ENCODE measurements at regions not wholly inside any gene's neighbourhood (a gene's known extent, or its start where the extent isn't known, plus 50 kb on each side); places are given as distances from the start of the nearest gene placed in this dataset.

GRCh38 chr5:3845230-3845629 lies 249.6 kb downstream of the IRX1 start:
- intact Hi-C loops (cut with DNase I): no loop called here
- Histone ChIP-seq H3K27me3 (no peaks in the 10 kb centered on the region), H3K36me3 (no peaks in the 10 kb centered on the region), H3K9ac (ENCODE audit: low read depth in 2 of 2, low read length in 2 of 2) (no peak overlapping the region), H3K9me3 (no peaks in the 10 kb centered on the region), H3K4me3 (no peak overlapping the region), H3K4me1 (no peaks in the 10 kb centered on the region), H3K27ac (no peak overlapping the region)
- DNase-seq: no peak
- no peak for TF ChIP-seq CTCF (IDR thresholded peaks at IDR 0.05)

GRCh38 chr5:3852161-3852916 lies 256.7 kb downstream of the IRX1 start:
- Histone ChIP-seq H3K4me3 (no peak overlapping the region), H3K9ac (ENCODE audit: low read depth in 2 of 2, low read length in 2 of 2) (no peak overlapping the region), H3K36me3 (no peaks in the 10 kb centered on the region), H3K9me3 (no peaks in the 10 kb centered on the region), H3K27ac (no peak overlapping the region), H3K27me3 (no peaks in the 10 kb centered on the region), H3K4me1 (no peaks in the 10 kb centered on the region)
- no peak for TF ChIP-seq CTCF (IDR thresholded peaks at IDR 0.05)
- intact Hi-C loops (cut with DNase I): no loop called here
- no peak for DNase-seq

- Histone ChIP-seq H3K27ac (no peak overlapping the region), H3K27me3 (no peaks in the 10 kb centered on the region), H3K4me1 (no peaks in the 10 kb centered on the region), H3K9ac (ENCODE audit: low read depth in 2 of 2, low read length in 2 of 2) (no peak overlapping the region), H3K9me3 (no peaks in the 10 kb centered on the region), H3K36me3 (no peaks in the 10 kb centered on the region), H3K4me3 (no peak overlapping the region)
- DNase-seq: no peak
- no peak for TF ChIP-seq CTCF (IDR thresholded peaks at IDR 0.05)
- intact Hi-C loops (cut with DNase I): no loop called here
These were observed 257.7 kb downstream of the IRX1 start for GRCh38 chr5:3853362-3853761.

GRCh38 chr5:3854188-3854821 lies 258.7 kb downstream of the IRX1 start:
- no peak overlapping the region for H3K27ac ChIP-seq
- no peaks in the 10 kb centered on the region for H3K4me1 ChIP-seq
- H3K27me3 ChIP-seq: no peaks in the 10 kb centered on the region
- no peaks in the 10 kb centered on the region for H3K9me3 ChIP-seq
- no peak for TF ChIP-seq CTCF (IDR thresholded peaks at IDR 0.05)
- H3K4me3 ChIP-seq: no peak overlapping the region
- no peaks in the 10 kb centered on the region for H3K36me3 ChIP-seq
- intact Hi-C loops (cut with DNase I): no loop called here
- H3K9ac ChIP-seq (ENCODE audit: low read depth in 2 of 2, low read length in 2 of 2): no peak overlapping the region
- no peak for DNase-seq

GRCh38 chr5:3856036-3856435 lies 260.4 kb downstream of the IRX1 start:
- intact Hi-C loops (cut with DNase I): no loop called here
- H3K4me3 ChIP-seq: no peak overlapping the region
- no peak overlapping the region for H3K27ac ChIP-seq
- H3K9me3 ChIP-seq: no peaks in the 10 kb centered on the region
- no peak for DNase-seq
- H3K9ac ChIP-seq (ENCODE audit: low read depth in 2 of 2, low read length in 2 of 2): no peak overlapping the region
- H3K36me3 ChIP-seq: no peaks in the 10 kb centered on the region
- no peaks in the 10 kb centered on the region for H3K27me3 ChIP-seq
- no peaks in the 10 kb centered on the region for H3K4me1 ChIP-seq
- TF ChIP-seq CTCF (IDR thresholded peaks at IDR 0.05): no peak

Measured in colonic mucosa (tissue), 4 donors.